ENCODE measurements at regions not wholly inside any gene's neighbourhood (a gene's known extent, or its start where the extent isn't known, plus 50 kb on each side); places are given as distances from the start of the nearest gene placed in this dataset.

DNA sequence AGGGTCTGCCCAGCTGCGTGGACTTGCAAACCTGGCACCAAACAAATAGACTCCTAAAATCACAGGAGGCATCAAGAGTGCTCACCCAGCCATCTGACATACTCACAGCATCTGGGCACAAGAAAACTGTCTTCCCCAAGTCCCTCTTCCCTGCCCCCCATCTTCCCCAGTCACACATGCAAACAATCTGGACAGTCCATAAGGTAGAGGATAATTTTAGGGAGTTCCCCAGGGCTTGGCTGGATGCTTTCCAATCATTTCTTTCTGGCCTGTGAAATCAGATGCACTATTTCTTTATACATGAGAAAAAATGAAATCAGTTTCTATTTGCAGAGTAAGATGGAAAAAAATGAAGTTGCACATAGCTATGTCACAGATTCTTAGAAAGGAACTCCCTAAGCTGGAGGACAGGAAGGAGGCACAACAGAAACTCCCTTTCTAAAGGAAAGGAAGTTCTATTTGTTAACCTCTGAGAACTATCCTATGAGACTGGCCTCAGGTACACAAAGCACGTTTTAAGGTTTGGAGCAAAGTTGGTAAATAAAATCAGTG is 342.3 kb downstream of the HNRNPD start:
- DNase-seq (ENCODE audit: low spot score), result no peak

DNA sequence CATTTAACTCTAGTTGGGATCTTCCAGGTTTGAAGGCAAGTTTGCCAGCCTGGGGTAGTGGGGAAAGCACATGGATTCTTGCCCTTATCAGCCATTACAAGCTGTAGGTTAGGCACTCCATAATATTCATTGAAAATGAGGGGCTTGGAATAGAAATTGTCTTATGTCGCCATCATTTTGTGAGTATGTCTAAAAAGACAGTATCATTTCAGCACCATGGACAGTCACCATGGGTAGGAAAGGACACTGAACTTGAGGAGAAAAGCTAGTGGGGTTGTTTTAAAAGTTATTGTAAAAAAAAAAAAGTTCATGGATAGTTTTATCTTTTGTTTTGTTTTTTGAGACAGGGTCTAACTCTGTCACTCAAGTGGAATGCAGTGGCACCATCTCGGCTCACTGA is 356.1 kb downstream of the HNRNPD start:
- no peak for DNase-seq (ENCODE audit: low spot score)

- no peak for DNase-seq (ENCODE audit: low spot score)
Measured at GRCh38 chr4:82005158-82005557, 368.6 kb downstream of the HNRNPD start.

DNA sequence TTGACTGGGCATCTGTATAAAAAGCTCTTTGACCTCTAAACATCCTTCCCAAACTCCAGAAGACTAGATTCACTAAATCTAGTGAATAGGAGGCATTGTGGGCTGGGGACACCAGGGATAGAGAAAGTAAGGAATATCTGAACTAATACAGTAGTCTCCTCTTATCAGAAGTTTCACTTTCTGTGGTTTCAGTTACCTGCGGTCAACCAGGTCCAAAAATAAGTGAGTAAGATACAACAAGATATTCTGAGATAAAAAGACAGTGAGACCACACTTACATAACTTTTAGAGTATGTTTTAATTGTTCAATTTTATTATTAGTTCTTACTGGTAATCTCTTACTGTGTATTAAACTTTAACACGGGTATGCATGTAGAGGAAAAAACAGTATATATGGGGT is 376.5 kb downstream of the HNRNPD start:
- DNase-seq (ENCODE audit: low spot score), result no peak

- no peak for DNase-seq (ENCODE audit: low spot score)
Measured at GRCh38 chr4:81990898-81991297, 382.9 kb downstream of the HNRNPD start.

GRCh38 chr4:81990211-81990610 is 383.6 kb downstream of the HNRNPD start:
- DNase-seq (ENCODE audit: low spot score), result no peak

GRCh38 chr4:81989202-81989601 is 384.6 kb downstream of the HNRNPD start:
- DNase-seq (ENCODE audit: low spot score), result no peak

- DNase-seq (ENCODE audit: low spot score), result no peak
Measured at GRCh38 chr4:81988178-81988577, 385.6 kb downstream of the HNRNPD start.

GRCh38 chr4:81984746-81985145 is 389.0 kb downstream of the HNRNPD start:
- no peak for DNase-seq (ENCODE audit: low spot score)

GRCh38 chr4:81982846-81983540 is 390.8 kb downstream of the HNRNPD start:
- no peak for DNase-seq (ENCODE audit: low spot score)

DNA sequence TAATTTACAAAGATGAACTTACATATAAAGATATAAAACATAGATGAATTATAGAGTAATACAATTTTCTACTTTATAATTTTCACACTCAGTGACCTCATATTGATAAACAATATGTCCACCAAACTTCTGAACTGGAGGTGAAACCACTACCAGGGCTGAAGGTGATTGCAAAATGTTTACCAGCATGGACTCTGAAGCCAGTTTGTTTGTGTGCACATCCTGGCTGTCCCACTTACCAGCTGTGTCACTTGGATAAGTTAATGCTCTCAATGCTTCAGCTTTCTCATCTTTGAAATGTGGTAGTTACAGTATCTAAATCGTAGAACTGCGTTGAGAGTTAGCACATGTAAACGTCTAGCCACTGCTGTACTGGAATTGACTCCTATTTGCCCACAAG is 392.6 kb downstream of the HNRNPD start:
- no peak for DNase-seq (ENCODE audit: low spot score)

- no peak for DNase-seq (ENCODE audit: low spot score)
Measured at GRCh38 chr4:81974523-81974922, 399.3 kb downstream of the HNRNPD start.

GRCh38 chr4:81971637-81972381 is 402.0 kb downstream of the HNRNPD start:
- DNase-seq (ENCODE audit: low spot score), result no peak

GRCh38 chr4:81971061-81971460 is 402.7 kb downstream of the HNRNPD start:
- DNase-seq (ENCODE audit: low spot score), result no peak

DNA sequence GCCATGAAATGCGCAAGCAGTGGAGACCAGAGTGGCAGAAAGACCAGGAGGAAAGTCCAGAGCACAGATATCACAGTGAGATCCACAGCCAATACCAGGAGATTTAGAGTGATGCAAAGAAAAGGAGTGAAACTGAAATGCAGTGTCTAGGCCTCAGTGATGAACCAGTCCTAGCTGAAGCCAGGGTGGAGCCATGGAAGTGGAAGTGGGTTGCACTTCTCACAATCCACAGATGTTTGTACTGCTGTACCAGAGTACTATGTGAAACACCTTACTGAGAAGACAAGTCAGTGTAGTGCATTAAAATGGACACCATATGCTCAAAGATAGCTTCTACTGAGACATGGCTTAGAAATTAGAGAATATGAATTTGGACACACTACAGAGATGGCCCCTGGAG is 403.3 kb downstream of the HNRNPD start:
- DNase-seq (ENCODE audit: low spot score), result no peak

DNA sequence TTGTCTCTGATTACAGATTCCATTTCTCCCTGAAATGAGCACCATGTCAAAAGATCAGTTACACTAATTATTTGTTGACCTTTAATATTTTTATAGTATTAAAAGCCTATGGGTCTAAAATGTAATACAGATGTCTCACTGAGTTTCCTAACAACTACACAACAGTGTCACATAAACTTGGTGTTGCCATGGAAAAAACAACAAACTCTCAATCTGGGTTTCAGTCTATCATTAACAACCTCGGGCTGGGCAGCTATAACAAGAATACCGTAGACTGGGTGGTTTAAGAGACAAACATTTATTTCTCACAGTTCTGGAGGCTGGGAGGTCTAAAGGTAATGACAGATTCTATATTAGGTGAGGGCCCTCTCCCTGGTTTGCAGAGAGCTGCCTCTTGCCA is 407.1 kb downstream of the HNRNPD start:
- no peak for DNase-seq (ENCODE audit: low spot score)

GRCh38 chr4:81965911-81966310 is 407.9 kb downstream of the HNRNPD start:
- no peak for DNase-seq (ENCODE audit: low spot score)

DNA sequence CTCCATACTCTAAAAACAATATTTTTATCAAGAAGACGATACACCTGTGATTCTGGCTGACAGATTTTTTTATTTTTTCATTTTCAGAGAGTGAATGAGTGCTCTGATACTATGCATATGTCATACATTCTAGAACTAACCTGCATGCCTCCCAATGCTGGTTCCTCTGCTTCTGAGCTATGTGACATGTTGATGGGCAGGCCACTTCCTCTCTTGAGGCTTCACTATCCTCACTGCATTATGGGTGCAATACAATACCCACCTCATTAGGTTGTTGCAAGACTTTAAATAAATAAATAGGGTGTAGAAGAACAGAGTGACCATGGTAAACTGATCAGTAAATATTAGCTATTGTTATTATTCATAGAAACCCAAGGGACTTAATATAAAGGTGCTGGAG is 408.3 kb downstream of the HNRNPD start:
- DNase-seq (ENCODE audit: low spot score), result no peak

DNA sequence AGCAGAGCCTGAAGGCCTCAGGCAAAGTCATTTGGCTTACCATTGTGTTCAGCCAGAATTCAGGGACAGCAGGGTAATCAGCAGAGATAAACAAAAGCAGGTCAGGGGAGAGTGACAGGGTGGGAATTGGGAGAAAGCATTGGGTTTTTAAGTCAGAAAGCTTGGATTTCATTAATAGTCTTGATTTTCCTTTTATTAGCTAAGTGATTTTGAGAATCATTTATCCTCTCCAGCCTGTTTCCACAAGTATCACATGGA is 410.1 kb downstream of the HNRNPD start:
- no peak for DNase-seq (ENCODE audit: low spot score)

DNA sequence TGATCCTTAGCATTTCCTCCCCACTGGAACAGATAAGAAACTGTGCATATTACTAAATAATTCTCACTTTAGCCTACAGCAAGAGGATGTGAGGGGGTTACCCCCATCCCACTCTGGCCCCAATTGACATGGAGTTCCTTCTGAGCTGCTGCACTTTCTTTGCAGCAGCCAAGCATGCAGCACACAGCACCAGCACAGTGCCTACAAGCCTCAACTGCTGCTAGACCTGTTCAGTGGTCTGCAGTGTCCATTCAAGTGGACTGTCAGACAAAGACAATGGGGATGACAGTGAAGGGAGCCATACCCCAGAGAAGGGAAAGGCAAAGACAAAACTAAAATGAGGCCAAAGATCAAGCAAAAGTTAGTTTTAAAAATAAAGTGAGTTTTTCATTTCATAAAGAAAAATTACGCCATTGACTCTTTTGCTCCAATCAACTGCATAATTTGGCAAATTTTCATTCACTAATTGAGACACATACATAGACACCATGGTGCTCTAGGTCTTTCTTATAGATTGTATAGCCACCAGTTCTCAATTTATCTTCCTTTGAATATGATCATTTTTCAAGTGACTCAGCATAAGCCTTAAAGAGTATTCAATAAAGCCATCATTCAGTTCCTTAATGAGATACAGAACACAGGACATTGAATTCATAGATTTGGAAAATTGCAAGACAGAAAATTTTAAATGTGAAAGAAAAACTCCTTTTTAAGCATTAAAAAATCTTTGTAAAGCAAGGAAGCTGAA is 410.6 kb downstream of the HNRNPD start:
- DNase-seq (ENCODE audit: low spot score), result no peak

DNA sequence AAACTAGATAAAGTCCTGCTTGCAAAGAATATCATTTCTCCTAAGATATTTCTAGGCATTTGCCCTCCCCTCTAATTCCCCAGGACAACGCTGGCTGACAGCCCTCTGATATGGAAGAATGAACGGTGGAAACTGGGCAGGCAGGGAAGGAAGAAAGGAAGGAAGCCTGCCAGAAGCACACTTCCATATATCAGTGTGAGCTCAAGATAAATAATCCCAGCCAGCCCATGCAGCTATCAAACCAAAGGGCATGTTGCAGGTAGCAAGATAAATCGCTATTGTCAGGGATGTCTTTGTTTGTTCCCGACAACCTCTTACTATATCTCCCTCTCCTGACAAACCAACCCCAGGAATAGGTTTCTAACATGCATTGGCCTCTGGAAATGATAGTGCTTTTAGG is 412.8 kb downstream of the HNRNPD start:
- no peak for DNase-seq (ENCODE audit: low spot score)

- no peak for DNase-seq (ENCODE audit: low spot score)
Measured at GRCh38 chr4:81954271-81954670, 419.5 kb downstream of the HNRNPD start.

GRCh38 chr4:81951891-81952455 is 421.8 kb downstream of the HNRNPD start:
- no peak for DNase-seq (ENCODE audit: low spot score)

All from CD4-positive, alpha-beta T cell treated with Interleukin-2 at 100 ng/mL for 4 hours (primary cell).